Body of pancreas (tissue), 4 donors: ENCODE measurements at regions not wholly inside any gene's neighbourhood (a gene's known extent, or its start where the extent isn't known, plus 50 kb on each side); places are given as distances from the start of the nearest gene placed in this dataset.

Experiments
- CTCF ChIP-seq, 7 experiments: fragments of 450-650 bp in 4 of 7; fragments of 200-600 bp in 3 of 7; sonication (generic) in 3 of 7; IDR thresholded peaks; one replicate each; pipeline ENCODE4 v1.5.1; 2016 to 2019; ENCODE audit warnings: antibody characterized with exemption in 7 of 7
- POLR2A ChIP-seq, 3 donors: fragments of 450-650 bp; IDR thresholded peaks; one replicate each; pipeline ENCODE4 v1.6.1; 2016; ENCODE audit warnings: antibody characterized with exemption in 3 of 3, mild to moderate bottlenecking in 2 of 3

GRCh38 chr16:86093801-86094750 is 195.1 kb downstream of the IRF8 start:
- TF ChIP-seq CTCF (IDR thresholded peaks at IDR 0.05): no peak
- TF ChIP-seq POLR2A (IDR thresholded peaks at IDR 0.05): no peak
